ENCODE measurements at regions not wholly inside any gene's neighbourhood (a gene's known extent, or its start where the extent isn't known, plus 50 kb on each side); places are given as distances from the start of the nearest gene placed in this dataset.
"Not testable (repeated sequence)": the region's sequence is repeated elsewhere in the genome, so short reads cannot be mapped to it uniquely, and the experiment has no call there.

DNA sequence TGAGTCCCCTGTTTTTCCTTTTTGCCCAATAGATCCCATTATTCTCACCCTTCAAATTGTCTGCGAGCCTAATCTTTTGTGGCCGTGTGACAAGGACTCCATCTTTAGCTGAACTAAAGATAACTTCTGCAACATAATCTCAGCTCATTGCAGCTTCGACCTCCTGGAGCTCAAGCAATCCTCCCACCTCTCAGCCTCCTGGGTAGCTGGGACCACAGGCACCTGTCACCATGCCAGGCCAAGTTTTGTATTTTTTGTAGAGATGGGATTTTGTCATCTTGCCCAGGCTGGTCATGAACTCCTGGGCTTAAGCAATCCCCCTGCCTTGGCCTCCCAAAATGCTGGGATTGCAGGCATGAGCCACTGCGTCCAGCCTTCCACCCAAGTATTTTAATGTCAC, 161.0 kb downstream of the GJA1 start:
- no peak for DNase-seq

GRCh38 chr6:121597654-121598053, 162.2 kb downstream of the GJA1 start:
- no peak for DNase-seq

DNA sequence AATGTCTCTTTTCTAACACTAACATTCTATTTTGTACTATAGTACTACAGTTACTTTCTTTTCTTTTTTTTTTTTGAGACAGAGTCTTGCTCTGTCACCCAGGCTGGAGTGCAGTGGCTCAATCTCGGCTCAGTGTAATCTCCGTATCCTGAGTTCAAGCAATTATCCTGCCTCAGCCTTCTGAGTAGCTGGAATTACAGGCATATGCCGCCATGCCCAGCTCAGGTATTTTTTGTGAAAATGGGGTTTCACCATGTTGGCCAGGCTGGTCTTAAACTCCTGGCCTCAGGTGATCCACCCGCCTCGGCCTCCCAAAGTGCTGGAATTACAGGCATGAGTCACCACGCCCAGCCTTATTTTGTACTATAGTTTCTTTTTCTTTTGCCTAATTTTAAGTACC, 163.9 kb downstream of the GJA1 start:
- not testable (repeated sequence) for DNase-seq

DNA sequence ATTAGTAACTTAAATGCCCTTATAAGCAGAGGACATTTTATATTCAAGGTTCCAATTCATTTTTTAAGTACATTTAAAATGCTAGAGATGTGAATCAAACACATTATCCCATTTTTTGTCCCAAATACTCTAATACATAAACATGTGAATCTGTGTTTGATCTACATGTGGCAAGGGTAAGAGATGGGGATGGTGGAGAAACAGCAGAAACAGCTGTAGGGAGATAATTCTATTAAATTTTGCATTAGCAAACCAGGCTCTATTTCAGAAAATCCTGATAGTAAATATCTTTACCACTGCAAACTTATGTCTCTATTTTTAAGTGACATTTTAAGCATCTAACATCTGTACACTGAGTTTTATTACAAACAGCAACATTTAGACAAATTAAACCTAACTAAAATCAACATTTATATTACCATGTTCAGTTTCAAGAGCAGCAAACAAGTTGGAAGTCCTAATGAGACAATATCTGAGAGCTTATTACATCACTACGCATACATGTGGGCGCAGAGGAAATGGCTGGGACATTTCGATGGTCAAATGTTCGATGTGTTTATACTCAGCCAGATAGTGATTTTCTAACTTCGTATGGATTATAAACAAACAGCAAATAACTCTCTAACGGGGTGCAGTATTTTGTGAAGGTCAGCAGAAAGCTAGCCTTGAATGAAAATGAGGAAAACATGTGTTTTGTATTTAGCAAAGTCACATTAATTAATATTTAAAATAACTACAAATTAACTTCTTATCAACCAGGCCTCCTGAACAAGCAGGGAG, 165.1 kb downstream of the GJA1 start:
- DNase-seq: no peak

DNA sequence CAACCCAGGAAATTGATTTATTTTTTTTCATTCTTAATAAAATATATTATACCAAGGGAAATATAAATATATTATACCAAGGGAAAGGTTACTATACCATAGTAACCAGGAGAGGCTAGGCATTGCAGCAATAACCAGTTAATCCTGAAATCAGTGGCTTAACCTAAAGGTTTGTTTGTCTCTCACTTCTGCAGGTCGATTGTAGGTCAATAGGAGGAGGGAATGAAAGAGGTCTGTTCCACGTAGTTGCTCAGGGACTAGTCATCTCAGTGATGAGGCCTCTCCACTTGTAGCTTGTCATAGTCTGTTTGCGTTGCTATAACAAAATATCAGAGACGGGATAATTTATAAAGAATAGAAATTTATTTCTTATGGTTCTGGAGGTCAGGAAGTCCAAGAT, 168.0 kb downstream of the GJA1 start:
- no peak for DNase-seq

GRCh38 chr6:121607721-121608120, 172.3 kb downstream of the GJA1 start:
- DNase-seq: no peak

- DNase-seq: no peak
Observed at GRCh38 chr6:121608270-121608669, 172.8 kb downstream of the GJA1 start.

DNA sequence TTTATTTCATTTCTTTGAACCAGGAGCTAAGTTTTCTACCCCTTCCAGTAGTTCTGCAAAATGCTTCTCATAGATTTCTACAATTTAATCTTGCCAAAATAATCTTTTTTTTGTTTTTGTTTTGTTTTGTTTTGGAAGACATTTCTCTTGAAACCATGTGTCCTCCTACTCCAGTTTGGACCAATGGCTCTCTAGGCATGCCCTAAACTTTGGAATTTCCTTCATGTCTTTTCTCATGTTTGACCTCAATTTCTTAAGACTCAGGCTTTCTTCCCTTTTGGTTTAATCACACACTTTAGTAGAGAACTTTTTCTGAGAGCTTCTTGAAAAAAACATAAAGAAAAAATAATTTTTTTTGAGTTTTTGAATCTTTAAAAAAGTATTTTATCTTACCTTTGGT, 173.8 kb downstream of the GJA1 start:
- DNase-seq: no peak

GRCh38 chr6:121612927-121613326, 177.5 kb downstream of the GJA1 start:
- DNase-seq: no peak

- DNase-seq: no peak
Observed at GRCh38 chr6:121614115-121614514, 178.7 kb downstream of the GJA1 start.

- DNase-seq: no peak
Observed at GRCh38 chr6:121615493-121615892, 180.0 kb downstream of the GJA1 start.

- DNase-seq: no peak
Observed at GRCh38 chr6:121616406-121616805, 181.0 kb downstream of the GJA1 start.

GRCh38 chr6:121617388-121617787, 181.9 kb downstream of the GJA1 start:
- DNase-seq: no peak

- no peak for DNase-seq
Observed at GRCh38 chr6:121619013-121619412, 183.6 kb downstream of the GJA1 start.

DNA sequence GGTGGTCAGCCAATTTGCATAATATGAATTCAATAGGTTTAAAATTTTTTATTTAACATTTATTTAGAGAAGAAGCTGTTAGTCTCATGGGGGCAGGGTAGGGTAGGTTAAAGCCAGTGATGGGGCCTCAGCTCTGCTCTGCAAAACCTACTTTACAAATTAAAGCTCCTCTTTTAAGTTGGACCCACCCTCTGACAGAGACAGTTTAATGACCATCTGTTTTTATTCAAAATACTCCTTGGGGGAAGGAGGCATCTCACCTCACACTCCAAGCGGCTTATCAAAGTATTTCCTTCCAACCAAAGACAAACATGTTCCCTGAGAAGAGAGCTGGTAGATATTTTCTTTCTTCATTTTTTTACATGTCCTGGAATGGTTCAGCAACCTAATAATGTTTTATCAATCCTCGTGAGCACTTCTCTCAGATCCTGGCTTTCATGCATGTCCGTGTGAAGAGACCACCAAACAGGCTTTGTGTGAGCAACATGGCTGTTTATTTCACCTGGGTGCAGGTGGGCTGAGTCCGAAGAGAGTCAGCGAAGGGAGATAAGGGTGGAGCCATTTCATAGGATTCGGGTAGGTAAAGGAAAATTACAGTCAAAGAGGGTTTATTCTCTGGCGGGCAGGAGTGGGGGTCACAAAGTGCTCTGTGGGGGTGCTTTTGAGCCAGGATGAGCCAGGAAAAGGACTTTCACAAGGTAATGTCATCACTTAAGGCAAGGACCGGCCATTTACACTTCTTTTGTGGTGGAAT, 184.7 kb downstream of the GJA1 start:
- DNase-seq: no peak

DNA sequence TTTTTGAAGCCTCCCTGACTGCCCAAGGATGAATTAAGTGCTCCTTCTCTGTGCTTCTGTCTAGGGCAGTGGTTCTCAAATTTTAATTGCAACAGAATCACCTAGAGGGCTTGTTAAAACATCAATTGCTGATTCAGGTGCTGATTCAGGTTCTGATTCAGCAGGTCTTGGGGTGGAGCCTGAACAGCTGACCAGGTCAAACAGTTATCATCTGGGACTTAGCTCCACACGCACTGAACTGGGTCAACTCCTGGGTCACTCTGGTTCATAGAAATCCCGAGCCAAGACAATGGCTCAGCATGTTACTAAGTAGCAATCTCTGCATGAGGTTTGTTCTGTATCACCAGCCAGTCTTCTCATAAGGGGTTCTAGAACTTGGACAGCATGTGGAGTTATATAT, 192.3 kb downstream of the GJA1 start:
- DNase-seq: no peak

GRCh38 chr6:121630716-121631115, 195.3 kb downstream of the GJA1 start:
- no peak for DNase-seq

DNA sequence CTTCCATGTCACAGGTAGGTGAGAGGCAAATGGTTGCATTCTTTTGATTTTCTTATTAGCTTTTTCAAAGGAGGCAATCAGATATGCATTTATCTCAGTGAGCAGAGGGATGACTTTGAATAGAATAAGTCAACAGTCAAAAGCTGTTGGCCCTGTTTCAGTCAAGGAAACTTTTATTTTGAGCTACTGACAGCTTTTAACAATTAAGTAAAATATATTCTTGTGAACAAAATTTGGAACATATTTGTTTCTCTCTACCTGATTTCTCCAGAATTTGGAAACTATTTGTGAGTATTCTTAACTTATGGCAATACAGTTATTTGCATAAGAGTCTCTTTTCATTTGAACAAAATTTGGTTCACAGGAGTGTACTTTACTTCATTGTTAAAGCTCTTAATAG, 196.3 kb downstream of the GJA1 start:
- DNase-seq: not testable (repeated sequence)

DNA sequence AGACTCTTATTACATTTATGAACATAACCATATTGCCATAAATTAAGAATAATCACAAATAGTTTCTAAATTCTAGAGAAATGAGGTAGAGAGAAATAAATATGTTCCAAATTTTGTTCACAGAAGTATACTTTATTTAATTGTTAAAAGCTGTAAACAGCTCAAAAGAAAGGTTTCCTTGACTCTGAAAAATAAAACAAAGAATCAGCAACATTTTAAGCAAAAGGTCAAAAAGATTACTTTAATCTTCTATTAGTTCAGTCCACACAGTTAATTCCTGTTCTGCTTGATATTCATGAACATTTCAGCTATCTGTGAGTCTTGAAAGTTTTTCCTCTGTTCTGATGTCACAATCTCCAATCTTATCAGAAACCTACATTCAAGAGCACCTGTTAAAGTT, 197.9 kb downstream of the GJA1 start:
- no peak for DNase-seq

- not testable (repeated sequence) for DNase-seq
Observed at GRCh38 chr6:121634586-121634985, 199.1 kb downstream of the GJA1 start.

- DNase-seq: no peak
Observed at GRCh38 chr6:121635355-121635754, 199.9 kb downstream of the GJA1 start.

DNA sequence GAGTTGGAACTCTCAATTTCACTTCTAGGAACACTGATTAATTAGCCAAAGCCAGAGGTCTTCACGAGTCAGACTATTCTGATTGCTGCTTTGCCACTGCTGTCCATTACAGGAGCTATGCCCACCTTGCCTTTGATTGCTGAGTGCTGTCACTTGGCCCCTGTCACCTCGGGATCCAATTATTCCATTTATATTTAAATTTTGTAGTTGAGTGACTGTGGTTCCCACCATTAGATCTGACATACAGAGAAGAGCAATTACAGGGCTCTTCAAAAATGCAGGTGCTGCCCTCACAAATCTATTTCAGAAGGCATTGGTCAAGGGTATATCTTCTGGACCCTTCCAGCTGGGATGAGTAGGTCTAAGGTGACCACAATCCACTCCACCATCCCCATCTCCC, 200.8 kb downstream of the GJA1 start:
- not testable (repeated sequence) for DNase-seq

DNA sequence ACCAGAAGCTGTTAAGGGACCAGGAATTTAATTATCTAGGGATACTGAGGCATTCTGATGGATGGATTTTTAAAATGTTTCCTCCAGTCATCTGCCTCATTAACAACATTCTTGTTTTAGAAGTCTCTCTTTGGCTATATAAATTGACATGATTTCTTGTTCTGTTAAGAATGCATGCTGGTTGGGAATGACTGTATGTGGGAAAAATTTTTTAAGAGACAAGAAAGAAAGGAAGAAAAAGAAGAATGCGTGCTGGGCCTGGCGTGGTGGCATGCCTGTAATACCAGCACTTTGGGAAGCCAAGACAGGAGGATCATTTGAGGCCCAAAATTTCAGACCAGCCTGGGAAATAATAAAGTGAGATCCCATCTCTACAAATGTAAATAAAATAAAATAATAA, 203.6 kb downstream of the GJA1 start:
- no peak for DNase-seq

DNA sequence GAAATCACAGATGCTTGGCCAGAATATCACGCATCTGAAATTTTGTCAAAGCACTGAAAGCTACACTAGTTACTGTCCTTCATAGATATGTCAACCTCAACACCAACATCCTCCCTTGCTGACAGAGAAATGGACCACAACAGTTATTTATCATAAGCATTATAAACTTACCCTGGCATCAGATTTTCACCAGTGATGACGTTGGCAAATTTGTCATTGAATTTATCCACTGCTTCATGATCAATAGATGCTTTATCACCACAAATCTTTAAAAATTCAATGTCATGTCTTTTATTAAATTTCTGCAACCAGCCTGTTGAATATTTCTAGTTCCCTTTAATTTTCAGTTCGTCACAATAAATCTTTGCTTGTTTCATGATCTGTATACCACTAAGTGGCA, 205.7 kb downstream of the GJA1 start:
- DNase-seq: no peak

Measured in activated CD4-positive, alpha-beta T cell treated with anti-CD3 and anti-CD28 coated beads for 48 hours (primary cell).